HCT116 (cell line): ENCODE measurements at regions not wholly inside any gene's neighbourhood (a gene's known extent, or its start where the extent isn't known, plus 50 kb on each side); places are given as distances from the start of the nearest gene placed in this dataset.

Experiments
- ATAC-seq: fragments of 200-7000 bp; cut with Tn5 transposase; 2 replicates; pipeline ENCODE4 v1.9.1; 2020; ENCODE audit warnings: mild to moderate bottlenecking, moderate library complexity
- BruUV-seq: library from RNA; stranded (reverse); fragments of 400-500 nt; replicated peaks from 2 replicates; lab custom pipeline; 2021; lab: Mats Ljungman, UMichigan
- CTCF ChIA-PET: fragments of 300-600 bp; sonication (Branson Sonifier 250); formaldehyde crosslinking; loops from one replicate; lab custom pipeline; 2021; ENCODE audit warnings: antibody characterized with exemption; lab: Charles Lee
- POLR2A ChIA-PET: fragments of 300-600, 350-600 bp; sonication (Branson Sonifier 250); formaldehyde crosslinking; loops from one replicate; lab custom pipeline; 2021; ENCODE audit warnings: antibody characterized with exemption; lab: Charles Lee
- RAD21 ChIA-PET, 2 experiments: fragments of 300-600 bp; sonication (Branson Sonifier 250); formaldehyde crosslinking; loops; one replicate each; lab custom pipeline; 2023; ENCODE audit warnings: low total read pairs in 2 of 2; ENCODE audit not compliant: uncharacterized antibody in 2 of 2, unreplicated experiment in 2 of 2, low non-redundant PET in 1 of 2; lab: Charles Lee
- DNase-seq: peaks from one replicate; pipeline ENCODE4 v3.0.0-alpha.2; 2010; ENCODE audit warnings: low read depth, low spot score
- H2AFZ ChIP-seq: fragments of 200-600 bp; shearing (Covaris generic), sonication (generic); 2 replicates; pipeline ENCODE4 v1.6.1; 2017; ENCODE audit warnings: low read depth, mixed run types, mixed read lengths, antibody characterized with exemption, low read length; ENCODE audit not compliant: poor library complexity, severe bottlenecking
- H3K27ac ChIP-seq: 2 replicates; pipeline ENCODE4 v1.5.1; 2012; ENCODE audit warnings: low read depth, low read length
- H3K27me3 ChIP-seq: fragments of 200-600 bp; sonication (generic); 2 replicates; pipeline ENCODE4 v1.6.1; 2016; ENCODE audit warnings: mixed run types, low read length, mixed read lengths; ENCODE audit not compliant: insufficient read depth
- H3K36me3 ChIP-seq, 2 experiments: fragments of 200-500 bp in 1 of 2; fragments of 200-600 bp in 1 of 2; sonication (Bioruptor generic) in 1 of 2; sonication (generic) in 1 of 2; 2 replicates each; pipeline versions ENCODE4 v1.5.1 to v1.6.1; 2014 to 2016; ENCODE audit warnings: low read length in 2 of 2, inconsistent platforms in 1 of 2, mixed read lengths in 1 of 2, mixed run types in 1 of 2; ENCODE audit not compliant: insufficient read depth in 2 of 2, control insufficient read depth in 1 of 2
- H3K4me1 ChIP-seq, 2 experiments: fragments of 200-600 bp in 1 of 2; sonication (generic) in 1 of 2; 2 replicates each; pipeline versions ENCODE4 v1.5.1 to v1.6.1; 2012 to 2017; ENCODE audit warnings: low read length in 2 of 2, inconsistent platforms in 1 of 2, mild to moderate bottlenecking in 1 of 2, mixed read lengths in 1 of 2, mixed run types in 1 of 2, moderate library complexity in 1 of 2; ENCODE audit not compliant: insufficient read depth in 2 of 2, control insufficient read depth in 1 of 2
- H3K4me2 ChIP-seq: fragments of 200-600 bp; sonication (generic); 2 replicates; pipeline ENCODE4 v1.6.1; 2017; ENCODE audit warnings: mixed run types, low read length, mixed read lengths
- H3K4me3 ChIP-seq, 2 experiments: fragments of 200-600 bp in 1 of 2; sonication (generic) in 1 of 2; replicated peaks in 1 of 2; 2 replicates each; pipeline ENCODE4 v1.5.1; 2011 to 2016; ENCODE audit warnings: low read length in 2 of 2, control low read depth in 1 of 2, low read depth in 1 of 2, mild to moderate bottlenecking in 1 of 2, mixed read lengths in 1 of 2, mixed run types in 1 of 2
- H3K79me2 ChIP-seq: fragments of 200-600 bp; sonication (generic); 2 replicates; pipeline ENCODE4 v1.6.1; 2017; ENCODE audit warnings: mild to moderate bottlenecking, mixed run types, low read length, moderate library complexity, mixed read lengths; ENCODE audit not compliant: insufficient read depth
- H3K9ac ChIP-seq: fragments of 200-600 bp; sonication (generic); 2 replicates; pipeline ENCODE4 v1.6.1; 2016; ENCODE audit warnings: low read length, mixed read lengths
- H3K9me2 ChIP-seq: fragments of 200-600 bp; sonication (generic), shearing (Covaris generic); 2 replicates; pipeline ENCODE4 v1.6.1; 2017; ENCODE audit warnings: mixed run types, mild to moderate bottlenecking, moderate library complexity; ENCODE audit not compliant: insufficient read depth
- H3K9me3 ChIP-seq, 2 experiments: fragments of 200-500 bp in 1 of 2; fragments of 200-600 bp in 1 of 2; sonication (Bioruptor generic) in 1 of 2; sonication (generic) in 1 of 2; 2 replicates each; pipeline ENCODE4 v1.6.1; 2014 to 2017; ENCODE audit warnings: low read length in 2 of 2, mixed read lengths in 2 of 2, inconsistent platforms in 1 of 2, low read depth in 1 of 2, mild to moderate bottlenecking in 1 of 2, mixed run types in 1 of 2, moderate library complexity in 1 of 2; ENCODE audit not compliant: control insufficient read depth in 1 of 2, insufficient read depth in 1 of 2
- H4K20me1 ChIP-seq: fragments of 200-600 bp; sonication (generic), shearing (Covaris generic); 2 replicates; pipeline ENCODE4 v1.6.1; 2017; ENCODE audit warnings: mixed run types, mild to moderate bottlenecking, moderate library complexity; ENCODE audit not compliant: insufficient read depth
- FOSL1 ChIP-seq: IDR thresholded peaks from 2 replicates; pipeline ENCODE4 v1.6.1; 2012; ENCODE audit warnings: low read depth
- JUND ChIP-seq: IDR thresholded peaks from 2 replicates; pipeline ENCODE4 v1.6.1; 2012
- POLR2AphosphoS5 ChIP-seq: IDR thresholded peaks from 2 replicates; pipeline ENCODE4 v1.6.1; 2011; ENCODE audit warnings: mild to moderate bottlenecking, low read depth, low read length, moderate library complexity
- RAD21 ChIP-seq: IDR thresholded peaks from 2 replicates; pipeline ENCODE4 v1.6.1; 2012; ENCODE audit warnings: low read depth, mild to moderate bottlenecking
- REST ChIP-seq: IDR thresholded peaks from 2 replicates; pipeline ENCODE4 v1.6.1; 2012; ENCODE audit warnings: low read depth
- SP1 ChIP-seq: IDR thresholded peaks from 2 replicates; pipeline ENCODE4 v1.6.1; 2012; ENCODE audit warnings: low read depth
- YY1 ChIP-seq: IDR thresholded peaks from 2 replicates; pipeline ENCODE4 v1.6.1; 2011; ENCODE audit warnings: low read length, low read depth, moderate library complexity, mild to moderate bottlenecking; ENCODE audit not compliant: insufficient replicate concordance; ENCODE audit errors: extremely low read depth
- ZBTB33 ChIP-seq: IDR thresholded peaks from 2 replicates; pipeline ENCODE4 v1.6.1; 2011; ENCODE audit warnings: mild to moderate bottlenecking, low read length, moderate library complexity; ENCODE audit not compliant: insufficient replicate concordance; ENCODE audit errors: extremely low read depth
- intact Hi-C: fragments of 100-400 bp; cut with micrococcal nuclease; formaldehyde crosslinking; loops from 2 replicates; pipeline ENCODE4 v1.10.0; 2022
- TF ChIP-seq, protein P1 (sequence below): IDR thresholded peaks from 2 replicates; pipeline ENCODE4 v1.6.1; 2012

GRCh38 chr9:26722755-26723154, 169.8 kb downstream of the CAAP1 start:
- ChIA-PET CTCF (interaction anchor here (0.6 to 3.0 kb wide), 15 partner anchors 9 to 254 kb away, joined by 3 to 13 read pairs (median 5); no protein-coding TSS in a partner anchor), POLR2A (no interaction called here), RAD21 (no interaction called here)
- no peaks in the 10 kb centered on the region for H3K36me3 ChIP-seq
- no peak overlapping the region for H3K9ac ChIP-seq
- 0 out of 2 replicates have a peak, but pooled peaks cover 23% of the 10 kb centered on the region for H3K27me3 ChIP-seq
- no peak overlapping the region for H3K4me3 ChIP-seq
- no peaks in the 10 kb centered on the region for H3K9me2 ChIP-seq
- H3K27ac ChIP-seq, result no peak overlapping the region
- TF ChIP-seq JUND, result no peak
- TF ChIP-seq RAD21, result no peak
- TF ChIP-seq SP1, result no peak
- TF ChIP-seq, protein P1, sequence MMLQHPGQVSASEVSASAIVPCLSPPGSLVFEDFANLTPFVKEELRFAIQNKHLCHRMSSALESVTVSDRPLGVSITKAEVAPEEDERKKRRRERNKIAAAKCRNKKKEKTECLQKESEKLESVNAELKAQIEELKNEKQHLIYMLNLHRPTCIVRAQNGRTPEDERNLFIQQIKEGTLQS, result no peak
- no peak for TF ChIP-seq REST
- TF ChIP-seq YY1, result no peak
- TF ChIP-seq POLR2AphosphoS5, result no peak
- TF ChIP-seq ZBTB33, result no peak
- no peak for TF ChIP-seq FOSL1
- H3K4me2 ChIP-seq, result no peak overlapping the region
- H3K79me2 ChIP-seq, result no peaks in the 10 kb centered on the region
- H3K4me1 ChIP-seq, result no peaks in the 10 kb centered on the region
- H3K9me3 ChIP-seq, result no peaks in the 10 kb centered on the region
- ATAC-seq, result no peak
- intact Hi-C loops, result loop anchor here (1.0 to 5.0 kb wide), 2 partner anchors 134 to 255 kb away; no protein-coding TSS in a partner anchor
- H4K20me1 ChIP-seq, result no peaks in the 10 kb centered on the region
- DNase-seq, result no peak
- BruUV-seq, result no TSS peak
- H2AFZ ChIP-seq, result no peak overlapping the region
